ENCODE measurements at regions not wholly inside any gene's neighbourhood (a gene's known extent, or its start where the extent isn't known, plus 50 kb on each side); places are given as distances from the start of the nearest gene placed in this dataset.

DNA sequence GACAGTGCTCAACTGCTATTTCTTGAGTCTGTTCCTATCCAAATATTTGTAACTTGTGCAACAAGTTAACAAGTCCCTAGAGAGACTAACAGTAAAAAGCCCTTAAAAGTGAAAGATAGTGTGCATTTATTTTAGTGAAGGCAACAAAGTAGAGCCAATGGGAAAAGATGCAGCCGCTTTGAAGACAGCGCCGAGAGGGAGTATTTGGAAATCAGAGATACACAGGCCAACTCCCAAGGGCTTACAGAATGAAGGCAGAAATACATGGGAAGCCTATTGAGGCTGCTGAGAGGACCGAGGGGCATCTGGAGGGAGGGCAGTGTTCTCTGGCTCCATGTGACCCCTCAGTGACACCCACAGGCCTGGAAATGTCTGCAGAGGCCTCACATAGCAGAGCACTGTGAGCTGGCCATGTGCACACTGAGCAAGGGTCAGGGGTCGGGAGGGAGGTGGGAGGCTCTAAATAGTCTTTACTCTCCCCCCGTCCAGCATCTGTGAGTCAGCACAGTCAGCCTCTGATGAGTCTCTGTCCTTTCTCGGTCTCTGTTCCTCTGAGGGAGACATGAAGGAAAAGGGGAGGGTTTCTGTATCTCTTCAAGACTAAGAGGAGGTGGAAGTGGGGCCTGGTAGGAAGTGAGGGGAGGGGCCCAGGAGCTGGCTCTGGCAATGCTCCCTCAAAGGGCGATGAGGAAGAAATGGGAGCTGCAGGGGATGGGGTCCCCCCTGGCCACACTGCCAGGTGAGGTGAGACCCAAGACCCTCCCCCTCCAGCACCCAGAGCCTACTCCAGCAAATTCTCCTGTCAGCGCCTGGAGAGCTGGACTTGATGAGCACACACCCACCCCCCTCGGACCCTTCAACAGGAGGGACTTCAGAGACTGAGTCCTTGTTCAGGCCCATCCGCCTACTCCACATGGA lies 133.6 kb downstream of the SP3 start:
- peaks cover 17% of the 10 kb centered on the region for H3K4me1 ChIP-seq (ENCODE audit: control insufficient read depth, insufficient read depth, low read length, poor library complexity, severe bottlenecking)
- H3K36me3 ChIP-seq (ENCODE audit: control insufficient read depth, insufficient read depth, low read length), result no peaks in the 10 kb centered on the region
- no peaks in the 10 kb centered on the region for H3K9me3 ChIP-seq (ENCODE audit: control insufficient read depth, low read length)
- H3K27ac ChIP-seq (ENCODE audit: low read depth, low read length, severe bottlenecking), result peak overlapping the region; percentile 50
- WGBS, 2 experiments (ENCODE audit: insufficient coverage in 2 of 2), result 87 to 89% methylated on average over 5 to 7 of the region's 11 CpGs
- H3K4me3 ChIP-seq (ENCODE audit: extremely low read depth, insufficient read depth, low read length, poor library complexity, severe bottlenecking), result no peak overlapping the region

DNA sequence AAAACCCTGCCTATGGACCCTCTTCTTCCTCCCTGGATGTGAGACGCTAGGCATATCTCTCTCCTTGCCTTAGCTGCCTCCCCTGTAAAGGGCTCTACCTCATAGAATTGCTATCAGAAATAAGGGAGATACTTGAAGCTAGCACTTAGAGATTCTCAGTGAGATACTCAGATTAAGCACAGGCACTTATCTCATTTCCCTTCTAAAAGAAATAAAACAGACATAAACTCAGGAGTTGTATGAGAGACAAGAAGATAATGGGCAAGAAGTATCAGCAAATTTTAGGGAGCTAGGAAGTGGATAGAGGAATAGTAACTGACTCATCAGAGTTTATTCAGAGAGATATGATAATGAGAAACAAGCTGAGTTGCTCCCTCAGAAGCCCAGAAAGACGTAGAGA lies 131.0 kb downstream of the SP3 start:
- Histone ChIP-seq H3K27ac (ENCODE audit: low read depth, low read length, severe bottlenecking) (no peak overlapping the region), H3K9me3 (ENCODE audit: control insufficient read depth, low read length) (no peaks in the 10 kb centered on the region), H3K4me1 (ENCODE audit: control insufficient read depth, insufficient read depth, low read length, poor library complexity, severe bottlenecking) (peaks cover 17% of the 10 kb centered on the region), H3K4me3 (ENCODE audit: extremely low read depth, insufficient read depth, low read length, poor library complexity, severe bottlenecking) (no peak overlapping the region), H3K36me3 (ENCODE audit: control insufficient read depth, insufficient read depth, low read length) (no peaks in the 10 kb centered on the region)
- WGBS, 2 experiments (ENCODE audit: insufficient coverage in 2 of 2), result 63 to 82% methylated on average over 1 of the region's 2 CpGs

GRCh38 chr2:173835726-173836125 lies 129.4 kb downstream of the SP3 start:
- Histone ChIP-seq H3K4me1 (ENCODE audit: control insufficient read depth, insufficient read depth, low read length, poor library complexity, severe bottlenecking) (peaks cover 17% of the 10 kb centered on the region), H3K9me3 (ENCODE audit: control insufficient read depth, low read length) (no peaks in the 10 kb centered on the region), H3K36me3 (ENCODE audit: control insufficient read depth, insufficient read depth, low read length) (no peaks in the 10 kb centered on the region), H3K27ac (ENCODE audit: low read depth, low read length, severe bottlenecking) (no peak overlapping the region), H3K4me3 (ENCODE audit: extremely low read depth, insufficient read depth, low read length, poor library complexity, severe bottlenecking) (no peak overlapping the region)
- WGBS, 2 experiments (ENCODE audit: insufficient coverage in 2 of 2), result 67 to 88% methylated on average over 1 of the region's 2 CpGs

GRCh38 chr2:173841110-173841509 lies 124.1 kb downstream of the SP3 start:
- Histone ChIP-seq H3K4me3 (ENCODE audit: extremely low read depth, insufficient read depth, low read length, poor library complexity, severe bottlenecking) (no peak overlapping the region), H3K27ac (ENCODE audit: low read depth, low read length, severe bottlenecking) (no peak overlapping the region), H3K36me3 (ENCODE audit: control insufficient read depth, insufficient read depth, low read length) (no peaks in the 10 kb centered on the region), H3K9me3 (ENCODE audit: control insufficient read depth, low read length) (no peaks in the 10 kb centered on the region), H3K4me1 (ENCODE audit: control insufficient read depth, insufficient read depth, low read length, poor library complexity, severe bottlenecking) (no peaks in the 10 kb centered on the region)

- Histone ChIP-seq H3K4me3 (ENCODE audit: extremely low read depth, insufficient read depth, low read length, poor library complexity, severe bottlenecking) (no peak overlapping the region), H3K4me1 (ENCODE audit: control insufficient read depth, insufficient read depth, low read length, poor library complexity, severe bottlenecking) (no peaks in the 10 kb centered on the region), H3K9me3 (ENCODE audit: control insufficient read depth, low read length) (no peaks in the 10 kb centered on the region), H3K27ac (ENCODE audit: low read depth, low read length, severe bottlenecking) (no peak overlapping the region), H3K36me3 (ENCODE audit: control insufficient read depth, insufficient read depth, low read length) (no peaks in the 10 kb centered on the region)
- 68 to 74% methylated on average over 3 to 5 of the region's 6 CpGs for WGBS, 2 experiments (ENCODE audit: insufficient coverage in 2 of 2)
Observed at GRCh38 chr2:173843526-173843925, 121.6 kb downstream of the SP3 start.

DNA sequence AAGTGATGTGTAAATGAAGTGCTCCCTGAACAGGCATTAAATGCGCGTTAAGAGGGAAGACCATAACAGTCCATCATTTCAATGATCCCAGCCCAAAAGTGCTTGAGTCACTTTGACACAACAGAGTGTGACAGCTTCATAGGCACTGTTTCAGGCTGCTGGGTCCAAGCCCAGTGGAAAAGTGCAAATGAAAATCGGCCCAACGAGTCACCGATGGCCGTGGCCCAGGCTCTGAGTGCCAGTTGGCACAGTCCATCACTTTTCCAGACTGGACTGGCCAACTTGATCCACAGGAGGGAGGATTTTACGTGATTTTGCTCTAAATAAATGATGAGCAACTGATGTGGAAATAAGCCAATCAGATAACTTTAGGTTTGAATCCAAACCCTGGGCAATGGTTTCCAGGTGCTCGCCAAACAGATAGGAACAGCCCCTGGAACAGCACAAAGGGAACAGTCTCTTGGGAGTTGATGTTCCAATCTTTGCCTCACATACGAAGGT lies 114.0 kb downstream of the SP3 start:
- H3K4me3 ChIP-seq (ENCODE audit: extremely low read depth, insufficient read depth, low read length, poor library complexity, severe bottlenecking), result no peak overlapping the region
- no peaks in the 10 kb centered on the region for H3K36me3 ChIP-seq (ENCODE audit: control insufficient read depth, insufficient read depth, low read length)
- H3K9me3 ChIP-seq (ENCODE audit: control insufficient read depth, low read length), result no peaks in the 10 kb centered on the region
- H3K4me1 ChIP-seq (ENCODE audit: control insufficient read depth, insufficient read depth, low read length, poor library complexity, severe bottlenecking), result no peaks in the 10 kb centered on the region
- WGBS, 2 experiments (ENCODE audit: insufficient coverage in 2 of 2), result 91 to 93% methylated on average over 5 to 6 of the region's 9 CpGs
- H3K27ac ChIP-seq (ENCODE audit: low read depth, low read length, severe bottlenecking), result no peak overlapping the region

DNA sequence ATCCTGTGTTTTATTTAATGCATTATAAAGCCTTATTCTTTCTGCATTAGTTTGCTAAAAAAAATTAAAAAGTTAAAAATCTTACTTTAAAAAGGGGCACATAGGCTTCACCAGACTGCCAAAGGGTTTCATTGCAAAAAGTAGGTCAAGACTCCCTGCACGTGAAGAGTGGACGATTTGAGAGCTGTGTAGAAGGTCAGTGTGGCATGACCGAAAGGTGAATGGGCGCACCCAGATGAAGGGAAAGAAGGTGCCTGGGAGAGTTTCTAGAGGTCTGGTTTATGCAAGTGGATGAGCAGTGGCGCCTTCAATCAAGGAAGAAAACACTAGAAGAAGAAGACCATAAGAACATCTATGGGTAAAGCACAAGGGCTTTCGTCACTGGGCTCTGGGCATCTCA lies 111.0 kb downstream of the SP3 start:
- Histone ChIP-seq H3K27ac (ENCODE audit: low read depth, low read length, severe bottlenecking) (no peak overlapping the region), H3K9me3 (ENCODE audit: control insufficient read depth, low read length) (no peaks in the 10 kb centered on the region), H3K4me3 (ENCODE audit: extremely low read depth, insufficient read depth, low read length, poor library complexity, severe bottlenecking) (no peak overlapping the region), H3K4me1 (ENCODE audit: control insufficient read depth, insufficient read depth, low read length, poor library complexity, severe bottlenecking) (no peaks in the 10 kb centered on the region), H3K36me3 (ENCODE audit: control insufficient read depth, insufficient read depth, low read length) (no peaks in the 10 kb centered on the region)
- WGBS, 2 experiments (ENCODE audit: insufficient coverage in 2 of 2), result 88 to 97% methylated on average over 5 of the region's 6 CpGs

GRCh38 chr2:173854840-173855239 lies 110.3 kb downstream of the SP3 start:
- no peak overlapping the region for H3K27ac ChIP-seq (ENCODE audit: low read depth, low read length, severe bottlenecking)
- no peak overlapping the region for H3K4me3 ChIP-seq (ENCODE audit: extremely low read depth, insufficient read depth, low read length, poor library complexity, severe bottlenecking)
- 93 to 98% methylated on average over 4 of the region's 5 CpGs for WGBS, 2 experiments (ENCODE audit: insufficient coverage in 2 of 2)
- no peaks in the 10 kb centered on the region for H3K4me1 ChIP-seq (ENCODE audit: control insufficient read depth, insufficient read depth, low read length, poor library complexity, severe bottlenecking)
- no peaks in the 10 kb centered on the region for H3K9me3 ChIP-seq (ENCODE audit: control insufficient read depth, low read length)
- no peaks in the 10 kb centered on the region for H3K36me3 ChIP-seq (ENCODE audit: control insufficient read depth, insufficient read depth, low read length)

- no peaks in the 10 kb centered on the region for H3K9me3 ChIP-seq (ENCODE audit: control insufficient read depth, low read length)
- no peak overlapping the region for H3K4me3 ChIP-seq (ENCODE audit: extremely low read depth, insufficient read depth, low read length, poor library complexity, severe bottlenecking)
- no peak overlapping the region for H3K27ac ChIP-seq (ENCODE audit: low read depth, low read length, severe bottlenecking)
- no peaks in the 10 kb centered on the region for H3K4me1 ChIP-seq (ENCODE audit: control insufficient read depth, insufficient read depth, low read length, poor library complexity, severe bottlenecking)
- no peaks in the 10 kb centered on the region for H3K36me3 ChIP-seq (ENCODE audit: control insufficient read depth, insufficient read depth, low read length)
- WGBS, 2 experiments (ENCODE audit: insufficient coverage in 2 of 2), result 80% methylated on average over 1 of the region's 2 CpGs; no CpG with 5 or more reads in 1 of the 2 experiments
Observed at GRCh38 chr2:173855661-173856060, 109.5 kb downstream of the SP3 start.
